ENCODE measurements at regions not wholly inside any gene's neighbourhood (a gene's known extent, or its start where the extent isn't known, plus 50 kb on each side); places are given as distances from the start of the nearest gene placed in this dataset.

- TF ChIP-seq CTCF (IDR thresholded peaks at IDR 0.05; ENCODE audit: low read depth, low read length) (no peak), MYC (IDR thresholded peaks at IDR 0.05; ENCODE audit: low read depth, low read length) (no peak), MAX (IDR thresholded peaks at IDR 0.05; ENCODE audit: low read depth, low read length) (no peak)
These were observed 511.9 kb upstream of the TNP1 start for GRCh38 chr2:217371781-217372213.

Data from NB4 (cell line).